IMR-90 (cell line): ENCODE measurements at regions not wholly inside any gene's neighbourhood (a gene's known extent, or its start where the extent isn't known, plus 50 kb on each side); places are given as distances from the start of the nearest gene placed in this dataset.
"Not testable (repeated sequence)": the region's sequence is repeated elsewhere in the genome, so short reads cannot be mapped to it uniquely, and the experiment has no call there.

ENCODE experiments used
- ATAC-seq: fragments of 200-7000 bp; cut with Tn5 transposase; 2 replicates; pipeline ENCODE4 v1.9.1; 2020; ENCODE audit warnings: low read depth, mild to moderate bottlenecking, moderate library complexity
- BruUV-seq: library from RNA; stranded (reverse); fragments of 400-500 nt; replicated peaks from 2 replicates; lab custom pipeline; 2021; lab: Mats Ljungman, UMichigan
- CTCF ChIA-PET: fragments of 300-600 bp; formaldehyde crosslinking; extraction: SDS; loops from one replicate; lab custom pipeline; 2021; ENCODE audit warnings: antibody characterized with exemption; lab: Yijun Ruan, JAX
- POLR2A ChIA-PET: fragments of 300-600 bp; sonication (Branson Sonifier 250); formaldehyde crosslinking; loops from one replicate; lab custom pipeline; 2022; ENCODE audit warnings: antibody characterized with exemption; ENCODE audit not compliant: unreplicated experiment; lab: Charles Lee
- DNase-seq: peaks from one replicate; pipeline ENCODE4 v3.0.0; 2013
- H2AFZ ChIP-seq: replicated peaks from 2 replicates; pipeline ENCODE3; 2013; ENCODE audit warnings: low read length, mild to moderate bottlenecking; ENCODE audit not compliant: poor library complexity
- H2AK5ac ChIP-seq: 2 replicates; pipeline ENCODE4 v1.6.1; 2013; ENCODE audit warnings: low read depth, low read length, inconsistent platforms
- H2AK9ac ChIP-seq: replicated peaks from 2 replicates; pipeline ENCODE3; 2013; ENCODE audit warnings: mild to moderate bottlenecking, low read depth, low read length, moderate library complexity; ENCODE audit not compliant: poor library complexity
- H2BK120ac ChIP-seq: 2 replicates; pipeline ENCODE4 v1.6.1; 2013; ENCODE audit warnings: low read depth, low read length, inconsistent platforms
- H2BK15ac ChIP-seq: 3 replicates; pipeline ENCODE4 v1.6.1; 2013; ENCODE audit warnings: low read depth, low read length, inconsistent platforms
- H2BK20ac ChIP-seq: 2 replicates; pipeline ENCODE4 v1.6.1; 2013; ENCODE audit warnings: low read depth, mild to moderate bottlenecking, inconsistent platforms, low read length, moderate library complexity
- H2BK5ac ChIP-seq: 2 replicates; pipeline ENCODE4 v1.6.1; 2013; ENCODE audit warnings: mild to moderate bottlenecking, low read depth, low read length, inconsistent platforms; ENCODE audit not compliant: poor library complexity, severe bottlenecking
- H3K14ac ChIP-seq: replicated peaks from 2 replicates; pipeline ENCODE4 v1.6.1; 2013; ENCODE audit warnings: low read depth, low read length, inconsistent platforms
- H3K18ac ChIP-seq: 2 replicates; pipeline ENCODE4 v1.6.1; 2013; ENCODE audit warnings: low read depth, low read length, control low read depth
- H3K23ac ChIP-seq: 2 replicates; pipeline ENCODE4 v1.6.1; 2013; ENCODE audit warnings: low read depth, low read length, inconsistent platforms
- H3K27ac ChIP-seq: 2 replicates; pipeline ENCODE4 v1.5.1; 2013; ENCODE audit warnings: mild to moderate bottlenecking, control low read depth, low read length; ENCODE audit not compliant: insufficient read depth
- H3K27me3 ChIP-seq: 2 replicates; pipeline ENCODE4 v1.6.1; 2013; ENCODE audit warnings: low read length; ENCODE audit not compliant: control insufficient read depth, insufficient read depth
- H3K36me3 ChIP-seq: 2 replicates; pipeline ENCODE4 v1.6.1; 2013; ENCODE audit warnings: low read length, mixed read lengths; ENCODE audit not compliant: control insufficient read depth, insufficient read depth
- H3K4ac ChIP-seq: 2 replicates; pipeline ENCODE4 v1.6.1; 2013; ENCODE audit warnings: low read depth, low read length, inconsistent platforms
- H3K4me1 ChIP-seq: 2 replicates; pipeline ENCODE4 v1.6.1; 2013; ENCODE audit warnings: low read length, mixed read lengths; ENCODE audit not compliant: control insufficient read depth, insufficient read depth
- H3K4me2 ChIP-seq: 2 replicates; pipeline ENCODE4 v1.6.1; 2013; ENCODE audit warnings: low read depth, mild to moderate bottlenecking, control low read depth, low read length, moderate library complexity
- H3K4me3 ChIP-seq: 2 replicates; pipeline ENCODE4 v1.5.1; 2013; ENCODE audit warnings: low read depth, mild to moderate bottlenecking, control low read depth, low read length, moderate library complexity; ENCODE audit not compliant: insufficient read depth
- H3K56ac ChIP-seq: 2 replicates; pipeline ENCODE4 v1.6.1; 2013; ENCODE audit warnings: low read length, inconsistent platforms; ENCODE audit not compliant: insufficient read depth; ENCODE audit errors: extremely low read depth
- H3K79me1 ChIP-seq, 2 experiments: 2 replicates each; pipeline ENCODE4 v1.6.1; 2013; ENCODE audit warnings: low read length in 2 of 2, inconsistent platforms in 1 of 2, low read depth in 1 of 2
- H3K9ac ChIP-seq: 2 replicates; pipeline ENCODE4 v1.6.1; 2013; ENCODE audit warnings: low read depth, low read length, control low read depth
- H3K9me1 ChIP-seq: 2 replicates; pipeline ENCODE4 v1.6.1; 2013; ENCODE audit warnings: low read length, inconsistent platforms; ENCODE audit not compliant: insufficient read depth
- H3K9me3 ChIP-seq: 2 replicates; pipeline ENCODE4 v1.6.1; 2013; ENCODE audit warnings: low read length; ENCODE audit not compliant: control insufficient read depth, insufficient read depth
- H4K20me1 ChIP-seq: 2 replicates; pipeline ENCODE4 v1.6.1; 2013; ENCODE audit warnings: low read length, inconsistent platforms; ENCODE audit not compliant: insufficient read depth
- H4K5ac ChIP-seq: 2 replicates; pipeline ENCODE4 v1.6.1; 2013; ENCODE audit warnings: mild to moderate bottlenecking, low read depth, low read length, control low read depth
- H4K8ac ChIP-seq, 2 experiments: 2 replicates each; pipeline ENCODE4 v1.6.1; 2013; ENCODE audit warnings: low read depth in 2 of 2, low read length in 2 of 2, control low read depth in 1 of 2, inconsistent platforms in 1 of 2
- H4K91ac ChIP-seq: 2 replicates; pipeline ENCODE4 v1.6.1; 2013; ENCODE audit warnings: low read depth, low read length, inconsistent platforms; ENCODE audit not compliant: insufficient read depth
- RAD21 ChIP-seq: IDR thresholded peaks from 2 replicates; pipeline ENCODE4 v1.6.1; 2012; ENCODE audit warnings: low read length, improper control_type of control experiment
- SMC3 ChIP-seq: fragments of 150-350 bp; IDR thresholded peaks from 2 replicates; pipeline ENCODE4 v1.6.1; 2016; ENCODE audit warnings: low read depth, mild to moderate bottlenecking, antibody characterized with exemption, low read length, moderate library complexity
- WGBS, 2 experiments: methylation state at CpG; one replicate each; pipeline versions ENCODE4 v1.1.5 to v1.1.7; 2013; ENCODE audit warnings: missing lambda C conversion rate in 2 of 2; ENCODE audit not compliant: insufficient read length in 1 of 2; ENCODE audit errors: extremely low coverage in 2 of 2; 5-methylcytosine and 5-hydroxymethylcytosine counted together
- dilution Hi-C: fragments of 300-500 bp; cut with HindIII; formaldehyde crosslinking; loops from one replicate; pipeline ENCODE4 v1.14.3; 2018; ENCODE audit warnings: low sequenced_read_pairs; ENCODE audit not compliant: unreplicated experiment
- in situ Hi-C: fragments of 300-500 bp; cut with MboI; formaldehyde crosslinking; loops from 3 replicates; pipeline ENCODE4 v1.14.3; 2019; ENCODE audit warnings: low sequenced_read_pairs, inconsistent platforms, mixed read lengths
- intact Hi-C: fragments of 100-400 bp; cut with micrococcal nuclease; formaldehyde crosslinking; loops from 2 replicates; pipeline ENCODE4 v1.10.0; 2022
- TF ChIP-seq, protein P1 (sequence below): conservative IDR thresholded peaks from 2 replicates; pipeline ENCODE4 v1.5.1; 2012; ENCODE audit warnings: mild to moderate bottlenecking, low read depth, low read length, improper control_type of control experiment

DNA sequence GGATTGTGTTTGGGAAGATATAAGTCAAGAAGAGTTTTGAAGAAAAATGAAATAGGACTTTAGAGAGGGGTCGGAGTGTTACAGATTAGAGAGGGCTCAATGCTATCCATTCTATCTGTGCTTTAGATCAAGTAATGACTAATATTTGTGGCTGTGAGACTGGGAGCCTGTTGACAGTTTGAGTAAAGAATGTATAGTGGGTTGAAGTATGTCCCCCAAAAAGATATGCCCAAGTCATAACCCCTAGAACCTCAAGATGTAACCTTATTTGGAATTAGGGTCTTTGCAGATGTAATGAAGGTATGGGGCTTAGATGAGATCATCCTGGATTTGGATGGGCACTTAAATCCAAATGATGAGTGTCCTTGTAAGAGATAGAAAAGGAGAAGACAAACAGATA, 55.3 kb upstream of the SERPINE2 start (continued):
- TF ChIP-seq, protein P1, sequence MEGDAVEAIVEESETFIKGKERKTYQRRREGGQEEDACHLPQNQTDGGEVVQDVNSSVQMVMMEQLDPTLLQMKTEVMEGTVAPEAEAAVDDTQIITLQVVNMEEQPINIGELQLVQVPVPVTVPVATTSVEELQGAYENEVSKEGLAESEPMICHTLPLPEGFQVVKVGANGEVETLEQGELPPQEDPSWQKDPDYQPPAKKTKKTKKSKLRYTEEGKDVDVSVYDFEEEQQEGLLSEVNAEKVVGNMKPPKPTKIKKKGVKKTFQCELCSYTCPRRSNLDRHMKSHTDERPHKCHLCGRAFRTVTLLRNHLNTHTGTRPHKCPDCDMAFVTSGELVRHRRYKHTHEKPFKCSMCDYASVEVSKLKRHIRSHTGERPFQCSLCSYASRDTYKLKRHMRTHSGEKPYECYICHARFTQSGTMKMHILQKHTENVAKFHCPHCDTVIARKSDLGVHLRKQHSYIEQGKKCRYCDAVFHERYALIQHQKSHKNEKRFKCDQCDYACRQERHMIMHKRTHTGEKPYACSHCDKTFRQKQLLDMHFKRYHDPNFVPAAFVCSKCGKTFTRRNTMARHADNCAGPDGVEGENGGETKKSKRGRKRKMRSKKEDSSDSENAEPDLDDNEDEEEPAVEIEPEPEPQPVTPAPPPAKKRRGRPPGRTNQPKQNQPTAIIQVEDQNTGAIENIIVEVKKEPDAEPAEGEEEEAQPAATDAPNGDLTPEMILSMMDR, result no peak
- TF ChIP-seq RAD21 (no peak), SMC3 (no peak)

DNA sequence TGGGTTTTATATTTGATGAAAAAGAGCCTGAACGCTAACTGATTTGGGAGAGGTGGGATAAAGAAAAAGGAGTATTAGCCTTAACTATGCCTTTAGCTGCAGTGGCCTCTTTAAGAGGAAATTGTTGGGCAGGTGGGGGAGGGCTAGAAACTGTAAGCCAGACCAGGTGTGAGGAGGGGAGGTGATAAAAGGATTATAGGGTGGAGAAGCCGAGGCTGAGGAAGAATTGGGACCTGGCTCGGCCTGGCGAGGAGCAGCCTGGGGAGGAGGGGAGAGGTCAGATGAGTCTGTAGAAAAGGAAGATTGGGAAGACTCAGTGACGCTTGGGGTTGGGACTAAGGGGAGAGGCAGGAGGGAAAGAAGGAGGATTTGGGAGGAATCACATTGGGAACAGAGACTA, 52.6 kb upstream of the SERPINE2 start:
- H3K9me1 ChIP-seq, H3K9ac ChIP-seq, H3K4ac ChIP-seq, H2BK15ac ChIP-seq, H2AFZ ChIP-seq, H2AK9ac ChIP-seq, H3K56ac ChIP-seq, H3K14ac ChIP-seq, H4K5ac ChIP-seq, H4K8ac ChIP-seq, H3K9me3 ChIP-seq, H3K4me2 ChIP-seq, H2BK20ac ChIP-seq, CTCF ChIA-PET, ATAC-seq, in situ Hi-C loops, H3K4me3 ChIP-seq, H3K23ac ChIP-seq, H3K27me3 ChIP-seq, H3K27ac ChIP-seq, POLR2A ChIA-PET, H2AK5ac ChIP-seq, BruUV-seq, H2BK5ac ChIP-seq, H3K36me3 ChIP-seq, H3K79me1 ChIP-seq, H3K4me1 ChIP-seq, H2BK120ac ChIP-seq, H3K18ac ChIP-seq, intact Hi-C loops, H4K20me1 ChIP-seq, DNase-seq, H4K91ac ChIP-seq, dilution Hi-C loops: not testable (repeated sequence)
- WGBS, 2 experiments, result 92% methylated on average over 4 of the region's 5 CpGs; no CpG with 5 or more reads in 1 of the 2 experiments

DNA sequence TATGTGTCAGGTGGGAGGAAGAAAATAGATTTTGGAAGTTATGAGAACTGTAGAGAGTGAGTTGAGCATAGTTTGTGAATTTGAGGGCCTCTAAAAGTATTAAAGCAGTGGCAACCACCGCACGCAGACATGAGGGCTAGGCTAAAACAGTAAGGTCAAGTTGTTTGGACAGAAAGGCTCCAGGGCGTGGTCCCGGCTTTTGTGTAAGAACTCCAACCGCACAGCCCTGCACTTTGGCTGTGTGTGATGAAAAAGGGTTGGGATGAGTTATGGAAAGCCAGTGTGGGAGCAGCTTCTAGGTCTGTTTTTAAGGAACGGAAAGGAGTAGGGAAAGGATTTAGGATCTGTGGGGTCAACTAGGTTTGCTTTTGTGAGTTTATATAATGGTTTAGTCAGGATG, 50.5 kb upstream of the SERPINE2 start:
- H3K4ac ChIP-seq, H3K9me1 ChIP-seq, H4K91ac ChIP-seq, H3K27ac ChIP-seq, DNase-seq, H3K4me2 ChIP-seq, H2BK15ac ChIP-seq, H3K4me3 ChIP-seq, H2AFZ ChIP-seq, H2BK20ac ChIP-seq, H2AK9ac ChIP-seq, H3K79me1 ChIP-seq, ATAC-seq, intact Hi-C loops, H3K9ac ChIP-seq, H3K36me3 ChIP-seq, in situ Hi-C loops, H3K9me3 ChIP-seq, H3K23ac ChIP-seq, H4K20me1 ChIP-seq, H3K27me3 ChIP-seq, H3K4me1 ChIP-seq, H4K5ac ChIP-seq, dilution Hi-C loops, H2BK5ac ChIP-seq, H3K18ac ChIP-seq, CTCF ChIA-PET, H3K14ac ChIP-seq, H2BK120ac ChIP-seq, POLR2A ChIA-PET, BruUV-seq, H3K56ac ChIP-seq, H4K8ac ChIP-seq, H2AK5ac ChIP-seq: not testable (repeated sequence)
- WGBS, 2 experiments, result 100% methylated on average over 4 of the region's 6 CpGs; no CpG with 5 or more reads in 1 of the 2 experiments
